OCI-LY3 (cell line): ENCODE measurements at regions not wholly inside any gene's neighbourhood (a gene's known extent, or its start where the extent isn't known, plus 50 kb on each side); places are given as distances from the start of the nearest gene placed in this dataset.

Experiments
- H2AFZ ChIP-seq: fragments of 200-600, 300-600 bp; shearing (Covaris generic); 2 replicates; pipeline ENCODE4 v1.6.0; 2014; ENCODE audit warnings: antibody characterized with exemption, low read depth, low read length
- H3K27ac ChIP-seq: fragments of 200-600, 300-600 bp; sonication (generic); 2 replicates; pipeline ENCODE4 v1.5.1; 2014; ENCODE audit warnings: mild to moderate bottlenecking, low read length, moderate library complexity, mixed read lengths
- H3K27me3 ChIP-seq: fragments of 200-600, 300-600 bp; sonication (generic); 2 replicates; pipeline ENCODE4 v1.6.1; 2014; ENCODE audit warnings: low read depth, low read length, mixed read lengths
- H3K36me3 ChIP-seq: fragments of 200-600, 300-600 bp; sonication (generic); replicated peaks from 2 replicates; pipeline ENCODE3; 2014; ENCODE audit warnings: low read depth, low read length, mixed read lengths
- H3K4me1 ChIP-seq: fragments of 300-600, 200-600 bp; sonication (generic); 2 replicates; pipeline ENCODE4 v1.6.1; 2014; ENCODE audit warnings: low read length, mixed read lengths
- H3K4me2 ChIP-seq: fragments of 200-600, 300-600 bp; sonication (generic); 2 replicates; pipeline ENCODE4 v1.6.1; 2014; ENCODE audit warnings: low read length, mixed read lengths
- H3K4me3 ChIP-seq: fragments of 300-600, 200-600 bp; sonication (generic); 2 replicates; pipeline ENCODE4 v1.5.1; 2014; ENCODE audit warnings: antibody characterized with exemption, mild to moderate bottlenecking, low read length, moderate library complexity
- H3K79me2 ChIP-seq: fragments of 300-600, 200-600 bp; shearing (Covaris generic); 2 replicates; pipeline ENCODE4 v1.6.1; 2014; ENCODE audit warnings: mild to moderate bottlenecking, low read length, mixed read lengths
- H3K9ac ChIP-seq: fragments of 300-600, 200-600 bp; shearing (Covaris generic); 2 replicates; pipeline ENCODE4 v1.6.0; 2014; ENCODE audit warnings: mild to moderate bottlenecking, low read length, moderate library complexity
- H3K9me3 ChIP-seq: fragments of 200-600, 300-600 bp; shearing (Covaris generic); 2 replicates; pipeline ENCODE4 v1.6.1; 2014; ENCODE audit warnings: low read length, mixed read lengths; ENCODE audit not compliant: insufficient read depth
- H4K20me1 ChIP-seq: fragments of 200-600, 300-600 bp; sonication (generic); 2 replicates; pipeline ENCODE4 v1.6.1; 2016; ENCODE audit warnings: low read length, mixed read lengths; ENCODE audit not compliant: insufficient read depth
- CTCF ChIP-seq: fragments of 200-600, 300-600 bp; sonication (generic); IDR thresholded peaks from 2 replicates; pipeline ENCODE4 v1.5.1; 2014; ENCODE audit warnings: antibody characterized with exemption, low read length, low read depth
- EZH2phosphoT487 ChIP-seq: fragments of 200-600 bp; shearing (Covaris generic); IDR thresholded peaks from 2 replicates; pipeline ENCODE4 v1.6.1; 2018; ENCODE audit warnings: antibody characterized with exemption, mixed run types, low read depth

- TF ChIP-seq EZH2phosphoT487: no peak
Measured at GRCh38 chr2:7450833-7451190, 533.6 kb downstream of the RNF144A start.

GRCh38 chr2:7452110-7452876, 535.1 kb downstream of the RNF144A start:
- Histone ChIP-seq H3K9ac (no peak overlapping the region), H3K4me2 (no peak overlapping the region), H3K9me3 (no peaks in the 10 kb centered on the region), H3K79me2 (no peaks in the 10 kb centered on the region), H3K4me3 (no peak overlapping the region), H3K27me3 (no peaks in the 10 kb centered on the region), H3K36me3 (no peaks in the 10 kb centered on the region), H3K27ac (no peak overlapping the region), H2AFZ (no peak overlapping the region), H4K20me1 (no peaks in the 10 kb centered on the region), H3K4me1 (0 out of 2 replicates have a peak, but pooled peaks cover 5% of the 10 kb centered on the region)
- no peak for TF ChIP-seq CTCF
- no peak for TF ChIP-seq EZH2phosphoT487

More at GRCh38 chr2:7450833-7451190, 533.6 kb downstream of the RNF144A start:
- Histone ChIP-seq H2AFZ (no peak overlapping the region), H3K27me3 (no peaks in the 10 kb centered on the region), H3K4me2 (no peak overlapping the region), H3K4me3 (no peak overlapping the region), H3K9ac (no peak overlapping the region), H3K79me2 (no peaks in the 10 kb centered on the region), H3K9me3 (no peaks in the 10 kb centered on the region), H3K4me1 (0 out of 2 replicates have a peak, but pooled peaks cover 5% of the 10 kb centered on the region), H4K20me1 (no peaks in the 10 kb centered on the region), H3K27ac (no peak overlapping the region), H3K36me3 (no peaks in the 10 kb centered on the region)

- Histone ChIP-seq H3K4me2 (no peak overlapping the region), H3K4me3 (no peak overlapping the region), H3K9me3 (no peaks in the 10 kb centered on the region), H3K27ac (no peak overlapping the region), H3K79me2 (no peaks in the 10 kb centered on the region), H4K20me1 (no peaks in the 10 kb centered on the region), H3K9ac (no peak overlapping the region), H3K36me3 (no peaks in the 10 kb centered on the region), H3K27me3 (no peaks in the 10 kb centered on the region), H3K4me1 (0 out of 2 replicates have a peak, but pooled peaks cover 5% of the 10 kb centered on the region), H2AFZ (no peak overlapping the region)
- TF ChIP-seq EZH2phosphoT487 (no peak), CTCF (no peak)
Measured at GRCh38 chr2:7454592-7454991, 537.4 kb downstream of the RNF144A start.

DNA sequence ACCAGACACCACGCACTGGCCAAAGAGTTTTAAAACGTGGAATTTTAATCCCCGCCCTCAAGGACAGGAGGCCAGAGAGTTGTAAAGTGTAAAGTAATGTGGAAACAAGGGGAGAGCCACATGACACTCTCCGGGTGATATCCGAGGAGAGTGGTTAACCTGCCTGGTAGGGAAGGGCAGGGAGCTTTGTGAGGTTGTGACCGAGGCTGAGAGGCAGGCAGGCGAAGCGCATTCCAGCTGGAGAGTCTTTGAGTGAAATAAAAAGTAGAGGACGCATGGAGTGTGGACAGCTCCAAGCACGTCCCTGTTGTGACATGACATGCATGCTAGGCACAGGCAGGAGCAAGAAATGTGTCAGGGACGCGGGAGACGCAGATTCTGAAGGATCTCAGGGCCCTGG, 539.5 kb downstream of the RNF144A start:
- Histone ChIP-seq H3K27me3 (no peaks in the 10 kb centered on the region), H3K9ac (no peak overlapping the region), H3K4me2 (no peak overlapping the region), H4K20me1 (no peaks in the 10 kb centered on the region), H3K27ac (no peak overlapping the region), H2AFZ (no peak overlapping the region), H3K9me3 (no peaks in the 10 kb centered on the region), H3K79me2 (no peaks in the 10 kb centered on the region), H3K4me3 (no peak overlapping the region), H3K4me1 (0 out of 2 replicates have a peak, but pooled peaks cover 5% of the 10 kb centered on the region), H3K36me3 (no peaks in the 10 kb centered on the region)
- TF ChIP-seq CTCF (no peak), EZH2phosphoT487 (no peak)
